Dedifferentiated amniotic fluid mesenchymal stem cell (primary cell): ENCODE measurements at regions not wholly inside any gene's neighbourhood (a gene's known extent, or its start where the extent isn't known, plus 50 kb on each side); places are given as distances from the start of the nearest gene placed in this dataset.
"Not testable (repeated sequence)": the region's sequence is repeated elsewhere in the genome, so short reads cannot be mapped to it uniquely, and the experiment has no call there.

Experiments used
- DNase-seq: peaks from one replicate; pipeline ENCODE4 v3.0.0-alpha.2; 2016; ENCODE audit errors: extremely low spot score

DNA sequence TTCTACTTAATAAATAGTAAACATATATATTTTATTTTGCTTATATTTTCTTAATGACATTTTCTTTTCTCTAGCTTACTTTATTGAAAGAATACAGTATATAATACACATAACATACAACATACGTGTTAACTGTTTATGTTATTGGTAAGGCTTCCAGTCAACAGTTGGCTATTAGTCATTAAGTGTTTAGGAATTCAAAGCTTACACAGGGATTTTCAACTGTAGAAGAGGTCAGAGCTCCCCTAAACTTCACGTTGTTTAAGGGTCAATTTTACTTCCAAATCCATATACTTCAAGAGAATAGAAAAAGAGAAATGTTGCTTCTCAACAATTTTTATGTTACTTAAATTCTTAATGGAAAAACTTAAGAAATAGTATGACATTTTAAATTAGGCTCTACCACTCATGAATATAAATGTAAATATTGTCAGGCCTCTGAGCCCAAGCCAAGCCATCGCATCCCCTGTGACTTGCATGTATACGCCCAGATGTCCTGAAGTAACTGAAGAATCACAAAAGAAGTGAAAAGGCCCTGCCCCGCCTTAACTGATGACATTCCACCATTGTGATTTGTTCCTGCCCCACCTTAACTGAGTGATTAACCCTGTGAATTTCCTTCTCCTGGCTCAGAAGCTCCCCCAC lies 456.5 kb upstream of the NETO1 start:
- DNase-seq: not testable (repeated sequence)

GRCh38 chr18:73318739-73319479 lies 451.1 kb upstream of the NETO1 start:
- no peak for DNase-seq

DNA sequence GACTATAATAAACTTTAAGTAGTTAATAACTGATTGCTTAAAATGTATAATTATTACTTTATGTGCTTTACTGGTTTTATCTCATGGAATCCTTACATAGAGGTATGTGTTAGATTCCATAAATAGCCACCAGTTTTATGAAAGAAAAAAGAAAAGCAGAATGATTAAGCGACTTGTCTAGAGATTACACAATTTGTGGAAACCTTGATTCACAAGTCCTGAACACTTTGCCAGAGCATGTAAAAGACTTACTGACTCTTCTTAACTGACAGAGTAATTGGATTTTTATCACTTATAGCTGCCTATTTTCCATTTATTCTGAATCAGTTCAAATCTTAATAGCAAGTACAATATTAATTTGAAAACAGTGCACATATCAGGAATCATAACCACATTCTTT lies 448.7 kb upstream of the NETO1 start:
- DNase-seq: no peak

DNA sequence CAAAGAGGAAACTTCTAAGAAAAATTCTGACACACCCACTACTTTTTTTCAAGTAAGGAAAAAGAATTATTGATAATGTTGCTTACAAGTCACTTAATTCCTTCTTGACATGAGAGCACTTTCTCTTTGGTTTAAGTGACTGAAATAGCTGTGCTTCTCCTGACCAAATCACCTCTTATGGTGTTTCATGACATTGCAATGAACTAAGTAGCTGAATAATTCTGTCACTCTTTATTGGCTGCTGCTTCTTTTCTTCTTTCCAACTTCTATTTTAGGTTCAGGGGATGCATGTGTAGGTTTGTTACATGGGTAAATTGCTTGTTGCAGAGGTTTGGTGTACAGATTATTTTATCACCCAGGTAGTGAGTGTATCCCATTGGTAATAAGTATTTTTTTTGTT lies 447.6 kb upstream of the NETO1 start:
- no peak for DNase-seq

GRCh38 chr18:73313476-73313875 lies 445.7 kb upstream of the NETO1 start:
- DNase-seq: no peak

DNA sequence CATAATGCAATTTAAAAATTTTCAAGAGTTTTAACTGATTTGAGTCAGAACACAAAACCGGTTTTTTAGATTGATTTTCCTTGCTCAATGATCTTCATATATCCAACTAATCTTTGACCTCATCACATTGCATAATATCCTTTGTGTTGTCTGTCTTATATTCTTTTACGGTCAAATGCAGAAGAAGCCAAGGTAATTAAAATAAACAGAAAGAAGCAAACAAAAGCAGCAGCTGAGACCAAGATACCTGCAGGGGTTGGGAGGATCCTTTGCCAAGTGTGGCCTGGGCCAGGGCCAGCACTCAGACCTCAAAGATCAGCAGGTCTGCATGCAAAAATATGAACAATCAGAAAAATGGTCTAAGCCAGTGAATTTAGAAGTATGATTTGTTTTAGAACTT lies 428.9 kb upstream of the NETO1 start:
- no peak for DNase-seq

DNA sequence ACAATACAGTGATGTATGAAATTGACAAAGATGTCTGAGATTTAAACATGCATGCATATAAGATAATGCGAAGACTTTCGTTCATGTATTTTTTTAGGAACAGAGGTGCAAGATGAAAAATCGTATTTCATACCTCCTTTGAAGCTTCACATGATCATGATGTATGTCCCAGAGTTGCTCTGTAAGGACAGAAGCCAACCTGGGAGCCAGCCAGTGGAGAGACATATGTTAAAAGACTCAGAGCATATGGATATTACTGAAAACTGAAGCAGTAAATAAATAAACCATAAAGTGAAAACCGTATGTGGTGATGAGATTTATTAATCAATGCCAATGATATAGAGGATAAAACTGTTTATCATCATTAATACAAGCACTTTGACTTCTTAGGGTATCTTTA lies 424.4 kb upstream of the NETO1 start:
- DNase-seq: no peak

GRCh38 chr18:73288813-73289212 lies 421.0 kb upstream of the NETO1 start:
- DNase-seq: no peak

- no peak for DNase-seq
Measured at GRCh38 chr18:73286584-73286983, 418.8 kb upstream of the NETO1 start.

DNA sequence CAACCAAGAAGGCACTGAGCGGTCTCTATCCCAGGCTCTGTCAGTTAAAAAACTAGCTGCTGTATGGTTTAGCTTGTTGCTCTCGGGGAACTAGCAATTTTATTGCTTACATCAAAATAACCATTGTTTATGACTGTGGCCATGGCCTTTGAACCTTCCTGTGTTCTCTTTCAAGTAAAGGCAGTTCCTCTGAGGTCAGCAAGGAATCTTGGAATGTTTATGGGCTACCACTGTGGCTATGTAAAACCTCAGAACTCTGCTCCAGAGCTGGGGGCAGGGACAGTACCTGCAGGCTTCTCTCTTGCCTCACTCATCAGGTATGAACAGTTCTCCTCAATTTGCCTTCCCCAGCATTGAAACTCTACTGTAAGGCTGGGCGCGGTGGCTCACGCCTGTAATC lies 416.0 kb upstream of the NETO1 start:
- DNase-seq: no peak

DNA sequence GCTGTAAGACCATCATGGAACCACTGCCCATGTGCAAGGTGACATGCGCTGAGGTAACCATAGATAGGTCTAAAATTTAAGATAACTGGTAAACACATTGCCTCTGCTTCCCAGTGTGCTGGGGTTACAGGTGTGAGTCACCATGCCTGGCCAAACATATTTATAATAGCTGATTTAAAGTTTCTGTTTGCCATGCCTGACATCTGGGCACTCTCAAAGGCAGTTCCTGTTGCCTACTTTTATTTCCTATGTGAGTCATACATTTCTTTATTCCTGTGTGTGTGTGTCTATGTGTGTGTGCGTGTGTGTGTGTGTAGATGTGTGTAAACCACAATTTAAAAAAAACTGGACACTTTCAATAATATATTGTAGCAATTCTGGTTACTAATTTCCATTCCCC lies 415.2 kb upstream of the NETO1 start:
- no peak for DNase-seq

GRCh38 chr18:73279498-73279897 lies 411.7 kb upstream of the NETO1 start:
- DNase-seq: no peak

GRCh38 chr18:73274812-73275621 lies 407.2 kb upstream of the NETO1 start:
- DNase-seq: no peak

- no peak for DNase-seq
Measured at GRCh38 chr18:73270920-73271634, 403.3 kb upstream of the NETO1 start.

DNA sequence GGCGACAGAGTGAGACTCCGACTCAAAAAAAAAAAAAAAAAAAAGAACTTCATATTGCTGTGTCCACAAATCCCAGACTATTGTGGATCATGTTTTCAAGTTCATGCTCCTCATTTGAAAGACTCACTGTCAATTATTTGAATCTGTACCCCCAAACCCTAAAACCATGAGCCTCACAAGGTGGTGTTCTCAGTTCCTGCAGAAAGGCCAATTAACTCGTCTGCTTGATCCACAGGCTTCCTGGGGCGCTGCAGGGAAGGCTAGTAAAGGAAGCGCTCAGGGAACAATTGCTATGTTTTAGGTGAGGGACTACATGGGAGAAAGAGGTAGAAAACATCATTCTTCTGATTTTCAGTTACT lies 396.8 kb upstream of the NETO1 start:
- DNase-seq: no peak

- no peak for DNase-seq
Measured at GRCh38 chr18:73261923-73262322, 394.1 kb upstream of the NETO1 start.

DNA sequence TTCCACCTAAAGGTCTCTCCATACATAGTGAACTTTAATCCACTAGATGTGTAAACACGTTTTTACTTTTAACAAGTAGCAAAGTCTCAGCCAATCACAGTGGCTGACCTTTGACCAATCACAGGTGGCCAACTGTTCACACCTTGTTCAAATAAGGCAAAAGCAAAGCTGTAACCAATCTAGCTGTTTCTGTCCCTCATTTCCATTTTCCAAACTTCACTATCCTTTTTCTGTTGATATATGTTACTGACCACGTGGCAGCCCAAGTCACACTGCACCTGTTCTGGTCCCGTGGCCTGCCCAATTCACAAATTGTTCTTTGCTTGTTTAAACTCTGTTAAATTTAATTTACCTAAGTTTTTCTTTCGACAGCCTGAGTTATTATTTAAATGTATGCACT lies 393.5 kb upstream of the NETO1 start:
- DNase-seq: no peak

GRCh38 chr18:73258375-73259087 lies 390.7 kb upstream of the NETO1 start:
- DNase-seq: no peak

DNA sequence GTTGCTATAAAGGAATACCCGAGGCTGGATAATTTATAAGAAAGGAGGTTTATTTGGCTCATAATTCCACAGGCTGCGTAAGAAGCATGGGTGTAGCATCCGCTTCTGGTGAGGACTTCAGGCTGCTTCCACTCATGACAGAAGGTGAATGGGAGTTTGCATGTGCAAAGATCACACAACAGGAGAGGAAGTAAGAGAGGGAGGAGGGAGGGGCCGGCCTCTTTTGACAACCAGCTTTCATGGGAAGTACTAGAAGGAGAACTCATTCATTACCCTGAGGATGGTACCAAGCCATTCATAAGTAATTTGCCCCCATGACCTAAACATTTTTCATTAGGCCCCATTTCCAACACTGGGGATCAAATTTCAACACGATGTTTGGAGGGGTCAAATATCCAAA lies 386.8 kb upstream of the NETO1 start:
- no peak for DNase-seq

DNA sequence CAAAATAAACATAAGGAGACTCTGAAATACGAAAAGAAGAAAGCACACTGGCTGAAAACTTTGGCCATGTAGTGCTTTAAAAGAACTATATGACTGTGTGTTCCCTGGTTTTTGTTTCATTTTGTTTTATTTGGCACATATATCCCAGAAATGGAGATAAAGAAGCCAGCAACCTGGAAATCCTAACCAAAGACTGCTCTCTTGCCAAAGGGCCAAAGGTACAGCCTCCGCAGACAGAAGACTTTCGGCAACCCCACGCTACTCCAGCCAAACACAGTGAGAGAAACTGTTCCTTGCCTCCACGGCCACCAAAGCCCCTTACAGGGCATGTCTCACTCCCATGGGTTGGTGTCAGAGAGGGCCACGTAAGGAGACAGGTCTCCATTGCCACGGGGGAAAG lies 381.2 kb upstream of the NETO1 start:
- DNase-seq: no peak

- DNase-seq: no peak
Measured at GRCh38 chr18:73246763-73247162, 379.0 kb upstream of the NETO1 start.

DNA sequence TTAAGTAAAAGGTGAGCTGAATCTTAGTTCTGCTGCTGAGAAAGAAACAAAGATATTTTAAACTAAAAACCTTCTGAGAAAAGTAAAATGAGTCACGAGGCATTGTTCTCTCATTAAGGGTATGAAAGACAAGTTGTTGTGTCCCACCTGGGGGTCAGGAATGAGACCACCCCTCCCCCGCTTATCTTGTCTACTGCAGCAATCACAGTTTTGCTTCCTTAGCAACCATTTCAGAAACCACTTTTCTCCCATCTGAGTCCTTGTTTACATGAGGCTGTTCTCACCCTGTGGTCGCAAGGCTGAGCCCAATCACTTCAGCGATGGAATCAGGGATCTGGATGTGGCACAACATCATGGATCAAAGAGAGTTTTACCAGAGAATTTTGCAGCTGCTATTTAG lies 377.6 kb upstream of the NETO1 start:
- no peak for DNase-seq
